ENCODE measurements at regions not wholly inside any gene's neighbourhood (a gene's known extent, or its start where the extent isn't known, plus 50 kb on each side); places are given as distances from the start of the nearest gene placed in this dataset.

GRCh38 chr18:78571831-78572347, 407.7 kb upstream of the SALL3 start:
- H3K27ac ChIP-seq, result no peak overlapping the region
- no peak for DNase-seq
- intact Hi-C loops (cut with DNase I), result no loop called here
- H3K27me3 ChIP-seq, result no peaks in the 10 kb centered on the region
- TF ChIP-seq EP300 (IDR thresholded peaks at IDR 0.05) (no peak), POLR2AphosphoS5 (IDR thresholded peaks at IDR 0.05) (no peak), POLR2A (IDR thresholded peaks at IDR 0.05) (no peak)
- TF ChIP-seq, protein P1, sequence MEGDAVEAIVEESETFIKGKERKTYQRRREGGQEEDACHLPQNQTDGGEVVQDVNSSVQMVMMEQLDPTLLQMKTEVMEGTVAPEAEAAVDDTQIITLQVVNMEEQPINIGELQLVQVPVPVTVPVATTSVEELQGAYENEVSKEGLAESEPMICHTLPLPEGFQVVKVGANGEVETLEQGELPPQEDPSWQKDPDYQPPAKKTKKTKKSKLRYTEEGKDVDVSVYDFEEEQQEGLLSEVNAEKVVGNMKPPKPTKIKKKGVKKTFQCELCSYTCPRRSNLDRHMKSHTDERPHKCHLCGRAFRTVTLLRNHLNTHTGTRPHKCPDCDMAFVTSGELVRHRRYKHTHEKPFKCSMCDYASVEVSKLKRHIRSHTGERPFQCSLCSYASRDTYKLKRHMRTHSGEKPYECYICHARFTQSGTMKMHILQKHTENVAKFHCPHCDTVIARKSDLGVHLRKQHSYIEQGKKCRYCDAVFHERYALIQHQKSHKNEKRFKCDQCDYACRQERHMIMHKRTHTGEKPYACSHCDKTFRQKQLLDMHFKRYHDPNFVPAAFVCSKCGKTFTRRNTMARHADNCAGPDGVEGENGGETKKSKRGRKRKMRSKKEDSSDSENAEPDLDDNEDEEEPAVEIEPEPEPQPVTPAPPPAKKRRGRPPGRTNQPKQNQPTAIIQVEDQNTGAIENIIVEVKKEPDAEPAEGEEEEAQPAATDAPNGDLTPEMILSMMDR (IDR thresholded peaks at IDR 0.05), result no peak
- no peaks in the 10 kb centered on the region for H3K36me3 ChIP-seq
- H3K4me1 ChIP-seq, result no peaks in the 10 kb centered on the region
- H3K4me3 ChIP-seq, result no peak overlapping the region
- WGBS, 2 donors, result 91% methylated on average over 17 of the region's 17 CpGs
- H3K9me3 ChIP-seq, result peaks cover 0 to 11% (median 2%) of the 10 kb centered on the region in 4 donors

GRCh38 chr18:78573773-78574172, 405.8 kb upstream of the SALL3 start:
- DNase-seq, result no peak
- Histone ChIP-seq H3K9me3 (peaks cover 0 to 11% (median 2%) of the 10 kb centered on the region in 4 donors), H3K27ac (no peak overlapping the region), H3K36me3 (no peaks in the 10 kb centered on the region), H3K4me1 (no peaks in the 10 kb centered on the region), H3K27me3 (no peaks in the 10 kb centered on the region), H3K4me3 (no peak overlapping the region)
- TF ChIP-seq POLR2A (IDR thresholded peaks at IDR 0.05) (no peak), EP300 (IDR thresholded peaks at IDR 0.05) (no peak), POLR2AphosphoS5 (IDR thresholded peaks at IDR 0.05) (no peak)
- TF ChIP-seq, protein P1 (IDR thresholded peaks at IDR 0.05), result no peak
- intact Hi-C loops (cut with DNase I), result no loop called here

GRCh38 chr18:78576967-78577366, 402.7 kb upstream of the SALL3 start:
- TF ChIP-seq POLR2AphosphoS5 (IDR thresholded peaks at IDR 0.05) (no peak), EP300 (IDR thresholded peaks at IDR 0.05) (no peak), POLR2A (IDR thresholded peaks at IDR 0.05) (no peak)
- TF ChIP-seq, protein P1 (IDR thresholded peaks at IDR 0.05), result no peak
- DNase-seq, result no peak
- no peak overlapping the region for H3K27ac ChIP-seq
- no peaks in the 10 kb centered on the region for H3K27me3 ChIP-seq
- H3K4me3 ChIP-seq, result no peak overlapping the region
- no peaks in the 10 kb centered on the region for H3K4me1 ChIP-seq
- WGBS, 2 donors, result 87 to 90% methylated on average over 11 of the region's 11 CpGs
- no peaks in the 10 kb centered on the region for H3K36me3 ChIP-seq
- H3K9me3 ChIP-seq, result peaks cover 0 to 11% (median 2%) of the 10 kb centered on the region in 4 donors
- intact Hi-C loops (cut with DNase I), result no loop called here

DNA sequence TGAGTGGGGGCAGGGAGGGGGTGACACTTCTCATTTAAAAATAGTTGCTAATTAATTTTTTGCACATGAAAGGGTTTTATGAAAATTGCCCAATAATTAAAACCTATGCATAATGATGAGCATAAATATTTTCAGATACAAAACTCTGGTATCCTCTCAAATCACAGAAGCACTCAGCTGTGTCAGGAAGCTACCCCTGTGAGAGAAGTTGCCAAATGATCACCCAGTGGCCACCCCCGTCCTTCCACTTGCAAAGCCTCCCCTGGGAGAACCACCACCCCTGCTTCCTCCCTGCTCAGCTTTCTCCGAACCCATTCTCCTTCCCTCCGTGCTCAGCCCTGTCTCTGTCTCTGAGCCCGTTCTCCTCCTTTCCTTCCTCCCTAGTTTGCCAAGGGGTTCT, 400.2 kb upstream of the SALL3 start:
- Histone ChIP-seq H3K4me1 (no peaks in the 10 kb centered on the region), H3K27ac (no peak overlapping the region), H3K36me3 (no peaks in the 10 kb centered on the region), H3K9me3 (no peaks in the 10 kb centered on the region), H3K4me3 (no peak overlapping the region), H3K27me3 (no peaks in the 10 kb centered on the region)
- intact Hi-C loops (cut with DNase I), result no loop called here
- WGBS, 2 donors, result 77 to 82% methylated on average over 4 of the region's 4 CpGs
- no peak for TF ChIP-seq POLR2AphosphoS5 (IDR thresholded peaks at IDR 0.05)
- TF ChIP-seq POLR2A (IDR thresholded peaks at IDR 0.05), result no peak
- no peak for TF ChIP-seq EP300 (IDR thresholded peaks at IDR 0.05)
- TF ChIP-seq, protein P1 (IDR thresholded peaks at IDR 0.05), result no peak
- DNase-seq, result no peak

Data from sigmoid colon (tissue), 6 donors.